Neural progenitor cell (in vitro differentiated cells): ENCODE measurements at regions not wholly inside any gene's neighbourhood (a gene's known extent, or its start where the extent isn't known, plus 50 kb on each side); places are given as distances from the start of the nearest gene placed in this dataset.

ENCODE experiments used
- EZH2 ChIP-seq: fragments of 200-600 bp; sonication (generic); IDR thresholded peaks from 2 replicates; pipeline ENCODE4 v1.6.1; 2017; ENCODE audit warnings: antibody characterized with exemption, mild to moderate bottlenecking, moderate library complexity
- EZH2phosphoT487 ChIP-seq: fragments of 200-600 bp; sonication (generic); IDR thresholded peaks from 2 replicates; pipeline ENCODE4 v1.6.1; 2017; ENCODE audit warnings: antibody characterized with exemption
- TF ChIP-seq, protein P1 (sequence below): fragments of 200-600 bp; sonication (generic); IDR thresholded peaks from 2 replicates; pipeline ENCODE4 v1.5.1; 2017; ENCODE audit warnings: antibody characterized with exemption, mild to moderate bottlenecking

- no peak for TF ChIP-seq EZH2phosphoT487
- TF ChIP-seq, protein P1, sequence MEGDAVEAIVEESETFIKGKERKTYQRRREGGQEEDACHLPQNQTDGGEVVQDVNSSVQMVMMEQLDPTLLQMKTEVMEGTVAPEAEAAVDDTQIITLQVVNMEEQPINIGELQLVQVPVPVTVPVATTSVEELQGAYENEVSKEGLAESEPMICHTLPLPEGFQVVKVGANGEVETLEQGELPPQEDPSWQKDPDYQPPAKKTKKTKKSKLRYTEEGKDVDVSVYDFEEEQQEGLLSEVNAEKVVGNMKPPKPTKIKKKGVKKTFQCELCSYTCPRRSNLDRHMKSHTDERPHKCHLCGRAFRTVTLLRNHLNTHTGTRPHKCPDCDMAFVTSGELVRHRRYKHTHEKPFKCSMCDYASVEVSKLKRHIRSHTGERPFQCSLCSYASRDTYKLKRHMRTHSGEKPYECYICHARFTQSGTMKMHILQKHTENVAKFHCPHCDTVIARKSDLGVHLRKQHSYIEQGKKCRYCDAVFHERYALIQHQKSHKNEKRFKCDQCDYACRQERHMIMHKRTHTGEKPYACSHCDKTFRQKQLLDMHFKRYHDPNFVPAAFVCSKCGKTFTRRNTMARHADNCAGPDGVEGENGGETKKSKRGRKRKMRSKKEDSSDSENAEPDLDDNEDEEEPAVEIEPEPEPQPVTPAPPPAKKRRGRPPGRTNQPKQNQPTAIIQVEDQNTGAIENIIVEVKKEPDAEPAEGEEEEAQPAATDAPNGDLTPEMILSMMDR: no peak
- TF ChIP-seq EZH2: no peak
Measured at GRCh38 chr14:104374718-104375080, 204.9 kb upstream of the C14orf180 start.
